MV-4-11 (cell line): ENCODE measurements at regions not wholly inside any gene's neighbourhood (a gene's known extent, or its start where the extent isn't known, plus 50 kb on each side); places are given as distances from the start of the nearest gene placed in this dataset.
A peak's percentile ranks its signal among the peaks of the same experiment; 100 is the strongest.

Source experiments
- DNase-seq: peaks from one replicate; lab custom pipeline; 2025; lab: John Stamatoyannopoulos, UW

DNA sequence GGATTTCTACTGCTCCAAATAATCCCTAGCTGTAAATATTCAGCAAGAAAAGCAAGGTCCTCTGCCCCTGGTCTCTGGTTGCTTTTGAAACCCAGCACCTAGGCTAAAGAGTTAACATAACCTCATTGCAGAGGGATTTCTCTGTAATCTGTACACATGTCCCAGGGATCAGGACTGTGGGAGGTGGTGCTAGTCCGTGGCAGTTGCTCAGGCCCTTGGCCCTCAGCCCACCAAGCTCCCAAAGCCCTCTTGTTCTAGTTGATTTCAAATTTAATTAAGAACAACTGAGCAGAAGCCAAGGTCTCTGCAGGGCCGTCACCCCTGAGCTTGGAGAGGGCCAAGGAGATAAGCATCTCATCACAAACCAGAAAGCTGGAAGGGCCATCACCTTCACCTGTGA lies 181.1 kb downstream of the SOX9 start:
- DNase-seq: no peak

DNA sequence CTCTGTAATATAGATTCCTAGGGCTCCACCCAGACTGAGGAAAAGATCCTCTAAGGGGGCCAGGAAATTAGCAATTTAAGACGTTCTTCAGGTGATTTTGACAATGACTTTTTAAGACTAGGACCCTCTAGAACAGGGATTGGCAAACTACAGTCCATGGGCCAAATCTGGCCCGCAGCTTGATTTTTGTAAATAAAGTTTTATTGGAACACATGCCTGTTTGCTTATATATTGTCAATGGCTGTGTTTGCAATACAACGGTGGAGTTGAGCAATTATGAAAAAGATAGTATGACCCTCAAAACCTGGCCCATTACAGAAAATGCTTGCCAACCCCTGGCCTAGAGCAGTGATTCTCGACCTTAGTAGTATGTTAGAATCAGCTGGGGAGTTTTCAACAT lies 181.9 kb downstream of the SOX9 start:
- DNase-seq: no peak

DNA sequence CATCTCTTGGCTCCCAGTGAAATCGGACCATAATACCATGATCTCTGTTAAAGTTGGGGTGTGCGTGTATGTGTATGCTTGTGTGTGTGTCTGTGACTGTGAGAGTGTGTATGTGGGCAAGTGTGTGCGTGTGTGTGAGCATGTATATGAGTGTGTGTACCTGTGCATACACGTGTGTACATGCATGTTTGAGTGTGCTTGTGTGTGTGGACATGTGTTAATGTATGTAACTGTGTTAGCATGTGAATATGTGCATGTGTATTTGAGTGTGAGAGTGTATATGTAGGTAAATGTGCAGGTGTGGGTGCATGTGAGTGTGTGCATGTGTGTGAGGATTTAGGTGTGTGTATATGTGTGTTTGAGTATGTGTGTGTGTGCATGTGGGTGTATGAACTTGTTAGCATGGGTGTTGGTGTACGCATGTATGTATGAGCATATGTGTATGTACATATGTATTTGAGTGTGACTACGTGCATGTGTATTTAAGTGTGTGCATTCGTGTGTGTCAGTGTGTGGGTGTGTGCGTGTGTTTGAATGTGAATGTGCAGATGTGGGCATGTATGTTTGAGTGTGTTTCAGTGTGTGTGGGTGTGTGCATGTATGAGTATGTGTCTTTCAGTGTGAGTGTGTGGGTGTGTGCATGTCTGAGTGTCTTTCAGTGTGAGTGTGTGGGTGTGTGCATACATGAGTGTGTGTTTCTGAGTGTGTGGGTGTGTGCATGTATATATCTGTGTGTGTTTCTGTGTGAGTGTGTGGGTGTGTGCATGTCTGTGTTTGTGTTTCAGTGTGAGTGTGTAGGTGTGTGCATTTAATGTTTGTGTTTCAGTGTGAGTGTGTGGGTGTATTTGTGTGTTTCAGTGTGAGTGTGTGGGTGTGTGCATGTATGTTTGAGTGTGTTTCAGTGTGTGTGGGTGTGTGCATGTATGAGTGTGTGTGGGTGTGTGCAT lies 183.2 kb downstream of the SOX9 start:
- DNase-seq: no peak

DNA sequence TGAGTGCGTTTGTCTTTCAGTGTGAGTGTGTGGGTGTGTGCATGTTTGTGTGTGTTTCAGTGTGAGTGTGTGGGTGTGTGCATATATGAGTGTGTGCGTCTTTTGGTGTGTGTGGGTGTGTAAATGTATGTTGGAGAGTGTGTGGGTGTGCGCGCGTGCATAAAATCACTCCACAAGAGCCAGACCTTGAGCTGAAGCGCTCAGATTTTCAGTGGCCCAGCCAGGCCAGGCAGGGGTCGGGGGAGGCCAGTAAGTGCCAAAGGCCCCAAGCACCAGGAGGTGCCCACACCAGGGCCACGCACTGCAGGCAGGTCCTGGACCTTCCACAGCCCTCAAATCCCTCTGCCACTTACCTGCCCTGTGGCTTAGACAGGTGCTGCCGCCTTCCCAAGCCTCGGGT lies 184.0 kb downstream of the SOX9 start:
- no peak for DNase-seq

DNA sequence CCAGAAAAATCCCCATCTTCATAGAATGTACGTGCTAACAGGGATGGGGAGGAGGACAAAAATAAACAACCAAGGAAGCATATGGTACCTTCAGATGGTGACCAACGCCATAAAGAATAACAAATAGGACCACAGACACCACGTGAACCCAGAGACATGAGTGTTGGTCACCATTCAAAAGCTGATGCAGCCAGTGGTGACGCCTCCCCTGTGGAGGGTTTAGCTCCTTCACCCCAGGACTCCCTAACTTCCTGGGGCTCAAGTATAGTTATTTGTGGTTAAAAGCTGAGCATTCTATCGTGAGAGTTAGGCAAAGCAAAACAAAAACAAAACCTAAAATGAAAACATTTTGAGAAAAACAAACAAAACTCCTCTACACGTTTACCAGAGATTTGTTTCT lies 184.7 kb downstream of the SOX9 start:
- no peak for DNase-seq

DNA sequence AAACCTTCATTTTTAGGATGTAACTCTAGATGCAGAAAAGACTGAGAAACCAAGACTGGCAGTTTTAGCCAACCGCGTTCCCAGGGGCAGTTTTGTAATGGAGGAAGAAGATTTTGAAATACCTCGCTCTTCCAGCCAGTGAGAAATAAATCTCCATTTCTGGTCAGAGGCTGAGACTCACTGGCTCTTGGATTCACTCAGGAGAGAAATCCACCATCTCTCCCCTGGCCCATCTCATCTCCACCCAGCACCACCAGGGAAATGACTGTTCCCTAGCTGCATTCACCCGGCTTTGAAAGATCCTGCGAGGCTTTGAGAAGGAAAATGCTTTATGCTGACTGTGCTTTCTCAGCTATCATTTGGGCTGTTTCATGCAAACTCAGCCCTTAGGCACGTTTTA lies 185.2 kb downstream of the SOX9 start:
- peak; percentile 66 for DNase-seq

DNA sequence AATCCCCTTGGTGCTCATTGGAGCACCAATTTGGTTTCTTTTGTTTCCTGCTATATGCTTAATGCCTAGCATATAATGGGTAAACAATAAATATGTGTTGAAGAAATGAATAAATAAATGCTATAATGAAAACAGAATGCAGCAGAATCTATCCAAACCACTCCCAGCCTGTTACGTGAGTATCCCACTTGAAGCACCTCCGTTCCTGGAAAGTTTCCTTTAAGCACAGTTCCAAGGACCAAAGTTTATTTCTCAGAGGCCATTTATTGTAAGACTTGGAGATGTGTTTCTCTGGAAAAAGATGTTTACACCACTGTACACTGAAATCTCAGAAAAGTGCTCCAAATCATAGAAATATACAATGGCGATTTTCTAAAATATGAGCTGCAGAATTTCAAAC lies 187.0 kb downstream of the SOX9 start:
- DNase-seq: no peak

DNA sequence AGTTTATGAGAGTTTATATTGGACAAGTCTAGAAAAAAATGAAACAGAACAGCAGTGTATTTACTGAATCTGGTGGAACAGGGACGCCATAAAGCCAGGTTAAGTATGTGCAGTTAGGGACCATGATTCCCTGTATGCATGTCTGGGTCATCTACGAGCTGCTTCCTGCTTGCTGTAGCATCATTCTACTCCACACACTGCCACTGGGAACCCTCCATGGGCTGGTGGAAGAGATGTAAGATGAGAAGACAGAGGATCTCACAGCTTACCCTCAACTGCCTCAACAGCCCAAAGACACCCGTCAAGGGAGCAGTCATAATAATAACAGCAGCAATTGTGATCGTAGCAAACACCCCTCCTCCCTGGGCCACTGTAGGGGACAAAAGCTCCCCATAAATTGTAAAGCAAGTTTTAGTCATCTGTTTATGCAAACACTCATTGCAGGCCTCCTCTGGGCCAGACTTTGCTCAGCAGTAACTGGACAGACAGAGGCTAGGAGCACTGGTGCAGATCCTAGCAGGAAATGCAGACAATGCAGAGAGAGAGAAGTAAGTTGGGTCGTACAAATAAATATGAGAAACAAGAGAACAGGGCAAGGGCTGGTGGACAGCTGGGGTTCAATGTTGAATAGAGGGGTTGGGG lies 188.0 kb downstream of the SOX9 start:
- no peak for DNase-seq

DNA sequence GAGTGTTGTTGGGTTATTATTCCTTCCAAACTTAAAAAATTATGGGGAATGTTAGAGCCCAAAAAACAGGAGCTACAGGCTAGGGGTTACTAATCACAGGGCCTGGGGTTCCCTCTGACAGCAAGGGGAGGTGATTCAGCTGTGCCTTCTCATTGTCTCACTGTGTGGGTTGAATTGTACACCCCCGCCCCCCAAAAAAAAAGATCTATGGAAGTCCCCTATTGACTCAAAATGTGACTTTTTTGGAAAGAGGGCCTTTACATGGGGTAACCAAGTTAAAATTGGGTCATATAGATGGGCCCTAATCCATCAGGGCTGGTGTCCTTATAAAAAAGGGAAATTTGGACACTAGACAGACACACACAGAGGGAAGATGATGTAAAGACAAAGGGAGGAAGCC lies 190.2 kb downstream of the SOX9 start:
- DNase-seq: no peak

DNA sequence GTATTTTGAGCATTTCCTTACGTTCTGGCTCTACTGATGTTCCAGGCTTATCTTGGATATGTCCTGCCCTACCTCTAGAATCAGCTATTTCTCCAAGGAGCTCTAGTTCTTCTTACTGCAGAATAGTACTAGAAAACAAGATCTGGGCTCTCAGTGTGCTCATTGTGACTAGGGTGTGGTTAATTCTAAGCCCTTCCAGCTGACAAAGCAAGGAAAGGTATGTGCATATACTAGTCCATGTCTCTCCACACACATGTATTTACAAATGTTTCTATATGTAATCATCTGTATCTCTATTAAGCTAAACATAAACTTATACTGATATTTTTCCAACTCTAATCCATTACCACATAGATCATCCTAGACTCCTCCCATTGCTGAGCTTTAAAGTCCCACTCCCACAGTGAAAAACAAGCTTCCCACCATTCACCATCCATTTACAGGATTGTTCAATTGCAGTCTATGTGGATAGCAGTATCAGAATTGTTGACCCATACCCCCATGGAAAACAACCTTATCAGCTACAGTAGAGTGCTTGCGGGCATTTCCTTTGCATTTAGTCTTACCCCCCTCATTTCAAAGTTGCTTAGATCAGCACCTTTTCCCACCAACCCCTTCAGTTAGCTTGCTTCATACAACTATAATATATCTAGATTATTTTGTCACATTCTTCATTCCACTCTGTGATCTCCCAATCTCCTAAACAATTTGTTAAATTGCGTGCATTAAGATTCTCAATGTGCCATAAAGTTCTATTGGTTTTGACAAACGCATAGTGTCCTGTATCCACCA lies 194.5 kb downstream of the SOX9 start:
- DNase-seq: no peak

DNA sequence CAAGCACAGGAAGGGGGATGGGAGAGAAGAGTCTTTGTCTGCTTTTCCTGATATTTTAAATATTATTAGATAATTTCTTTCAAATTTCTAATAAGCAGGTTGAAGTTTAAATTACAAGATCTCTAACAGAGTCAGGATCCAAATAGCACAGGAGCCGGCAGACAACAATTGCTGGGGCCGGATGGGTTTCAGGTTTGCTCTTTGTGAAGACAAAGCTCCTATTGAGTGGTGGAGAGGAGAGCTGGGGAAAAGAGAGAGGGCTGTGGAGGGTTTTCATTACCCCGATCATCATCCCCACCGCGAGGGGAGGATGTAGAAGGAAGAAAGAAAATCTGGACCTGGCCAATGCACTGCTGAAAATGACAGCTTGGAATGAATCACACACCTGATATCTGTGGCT lies 197.3 kb downstream of the SOX9 start:
- DNase-seq: no peak

DNA sequence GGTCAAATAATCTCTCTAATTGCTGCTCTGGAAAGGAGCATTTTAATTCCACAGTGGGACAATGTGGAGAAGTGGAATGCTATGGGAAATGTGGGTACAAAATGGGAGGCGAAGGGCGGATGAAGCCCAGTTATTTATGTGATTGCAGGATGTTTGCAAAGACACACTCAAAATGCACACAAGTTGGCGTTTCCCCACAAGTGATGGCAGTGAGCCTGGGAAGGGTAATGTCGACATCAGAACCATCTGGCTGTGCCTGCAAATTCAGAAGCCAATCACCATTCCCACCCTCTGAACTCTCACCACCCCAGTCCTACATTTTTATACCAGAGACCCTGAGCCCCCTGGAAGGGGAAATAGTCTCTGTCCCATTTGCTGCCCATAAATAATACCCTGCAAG lies 201.1 kb downstream of the SOX9 start:
- DNase-seq: no peak

DNA sequence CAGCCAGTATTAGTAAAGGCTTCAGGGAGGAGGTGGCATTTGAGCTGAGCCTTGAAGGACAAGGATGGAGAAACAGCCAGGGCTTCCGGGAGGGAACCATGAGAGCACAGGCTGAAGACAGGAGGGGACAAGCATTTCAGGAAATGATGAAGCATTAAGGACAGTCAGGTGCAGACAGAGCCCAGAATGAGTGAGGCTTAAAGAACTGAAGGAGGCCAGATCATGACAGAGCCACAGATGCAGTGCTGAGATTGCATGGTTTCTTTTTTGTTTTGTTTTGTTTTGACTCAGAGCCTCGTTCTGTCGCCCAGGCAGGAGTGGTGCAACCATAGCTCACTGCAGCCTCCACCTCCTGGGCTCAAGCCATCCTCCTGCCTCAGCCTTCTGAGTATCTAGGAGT lies 211.5 kb downstream of the SOX9 start:
- DNase-seq: no peak

DNA sequence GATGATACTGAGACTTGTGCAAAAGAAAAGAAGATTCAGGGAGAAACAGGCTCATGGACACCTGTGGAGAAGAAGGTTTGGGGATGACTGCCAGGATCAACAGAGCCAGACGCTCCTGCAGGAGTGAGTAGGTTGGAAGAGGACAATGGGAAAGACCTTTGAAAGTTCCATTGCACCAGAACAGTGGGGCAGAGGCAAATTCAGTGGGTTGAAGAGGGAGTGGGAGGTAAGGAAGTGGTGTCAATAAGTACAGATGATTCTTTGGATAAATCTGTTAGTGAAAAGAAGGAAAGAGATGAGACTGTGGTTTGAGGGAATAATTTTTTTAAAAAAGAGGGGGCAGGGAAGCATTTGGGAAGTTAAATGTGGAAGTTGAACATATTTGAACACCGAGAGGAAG lies 212.8 kb downstream of the SOX9 start:
- DNase-seq: no peak

DNA sequence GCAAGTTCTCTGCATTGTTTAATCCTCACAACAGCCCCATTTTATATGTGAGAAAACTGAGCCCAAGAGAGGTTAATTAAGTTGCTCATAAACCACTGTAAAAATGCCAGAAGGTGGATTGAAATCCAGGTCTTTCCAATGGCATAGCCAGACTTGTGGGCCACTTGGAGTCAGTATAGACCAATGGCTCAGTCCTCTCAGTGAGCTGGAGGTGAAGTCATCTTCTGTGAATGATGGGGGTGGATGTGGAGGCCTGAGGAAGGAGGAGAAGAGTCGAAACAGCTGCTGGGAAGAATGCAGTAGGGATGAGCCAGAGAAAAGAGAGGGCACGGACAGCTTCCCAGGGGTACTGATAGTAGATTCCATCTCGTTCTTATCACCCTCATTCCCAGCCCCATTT lies 213.4 kb downstream of the SOX9 start:
- DNase-seq: no peak

DNA sequence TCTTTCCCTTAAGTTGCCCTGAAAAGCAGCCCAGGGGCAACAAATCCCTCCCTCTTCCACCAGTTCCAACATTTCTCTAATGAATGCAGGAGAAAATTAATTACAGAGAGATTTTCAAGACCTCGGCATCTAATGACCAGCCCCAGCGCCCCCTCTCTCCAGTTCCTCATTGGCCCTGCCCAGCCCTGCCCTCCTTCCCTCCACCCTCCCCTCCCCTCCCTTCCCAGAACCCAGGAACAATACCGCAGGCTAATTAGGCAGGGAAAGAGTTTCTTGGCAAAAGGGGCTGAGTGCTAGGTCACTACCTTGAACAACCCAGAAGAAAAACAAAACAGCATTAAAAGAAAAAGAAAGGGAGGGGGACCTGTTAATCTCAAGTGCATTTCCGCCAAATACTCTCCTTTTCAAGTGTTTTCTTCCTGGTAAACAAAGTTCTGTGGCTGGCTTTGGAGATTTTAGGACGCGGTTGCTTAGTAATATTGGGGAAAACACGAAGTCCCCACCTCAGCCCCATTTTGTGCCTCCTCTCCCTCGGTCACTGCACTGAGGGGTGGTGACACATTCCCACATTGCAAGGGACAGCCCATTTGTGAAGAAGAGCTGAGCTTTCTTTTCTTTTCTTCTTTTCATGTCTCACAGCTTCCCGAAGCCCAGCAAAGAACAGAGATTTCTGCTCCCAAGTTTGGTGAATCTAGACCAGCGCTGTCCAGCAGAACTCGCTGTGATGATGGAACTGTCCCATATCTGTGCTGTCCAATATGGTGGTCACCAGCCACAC lies 215.4 kb downstream of the SOX9 start:
- DNase-seq: no peak

DNA sequence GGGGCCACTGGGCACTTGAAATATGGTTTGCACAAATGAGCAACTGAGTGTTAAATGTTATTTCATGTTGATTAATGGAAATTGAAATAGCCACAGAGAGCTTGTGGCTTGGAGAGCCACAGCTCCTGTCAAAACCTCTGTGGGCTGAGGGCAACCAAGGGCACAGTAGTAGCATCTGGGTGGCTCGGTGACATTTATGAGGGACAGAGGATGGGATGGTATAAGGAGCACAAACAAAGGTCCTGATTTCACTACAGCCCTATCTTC lies 215.9 kb downstream of the SOX9 start:
- DNase-seq: no peak

DNA sequence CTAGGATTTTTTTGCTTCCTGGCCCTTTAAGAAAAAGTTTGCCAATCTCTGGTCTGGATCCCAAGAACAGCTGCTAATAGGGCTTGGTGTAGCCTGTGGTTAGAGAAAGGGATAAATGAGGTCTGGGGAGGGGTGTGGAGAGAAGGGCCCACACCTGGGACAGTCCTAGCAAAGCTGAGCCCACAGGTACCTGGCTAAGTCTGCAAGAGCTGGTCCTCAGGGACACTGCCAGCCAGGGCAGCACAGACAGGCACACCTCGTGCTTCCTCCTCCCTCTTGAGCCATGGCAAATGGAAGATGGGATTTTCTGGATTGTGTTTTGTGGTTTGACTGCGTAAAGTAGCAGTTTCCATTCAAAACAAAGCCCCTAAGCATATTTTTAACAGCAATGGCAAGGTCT lies 217.5 kb downstream of the SOX9 start:
- no peak for DNase-seq

DNA sequence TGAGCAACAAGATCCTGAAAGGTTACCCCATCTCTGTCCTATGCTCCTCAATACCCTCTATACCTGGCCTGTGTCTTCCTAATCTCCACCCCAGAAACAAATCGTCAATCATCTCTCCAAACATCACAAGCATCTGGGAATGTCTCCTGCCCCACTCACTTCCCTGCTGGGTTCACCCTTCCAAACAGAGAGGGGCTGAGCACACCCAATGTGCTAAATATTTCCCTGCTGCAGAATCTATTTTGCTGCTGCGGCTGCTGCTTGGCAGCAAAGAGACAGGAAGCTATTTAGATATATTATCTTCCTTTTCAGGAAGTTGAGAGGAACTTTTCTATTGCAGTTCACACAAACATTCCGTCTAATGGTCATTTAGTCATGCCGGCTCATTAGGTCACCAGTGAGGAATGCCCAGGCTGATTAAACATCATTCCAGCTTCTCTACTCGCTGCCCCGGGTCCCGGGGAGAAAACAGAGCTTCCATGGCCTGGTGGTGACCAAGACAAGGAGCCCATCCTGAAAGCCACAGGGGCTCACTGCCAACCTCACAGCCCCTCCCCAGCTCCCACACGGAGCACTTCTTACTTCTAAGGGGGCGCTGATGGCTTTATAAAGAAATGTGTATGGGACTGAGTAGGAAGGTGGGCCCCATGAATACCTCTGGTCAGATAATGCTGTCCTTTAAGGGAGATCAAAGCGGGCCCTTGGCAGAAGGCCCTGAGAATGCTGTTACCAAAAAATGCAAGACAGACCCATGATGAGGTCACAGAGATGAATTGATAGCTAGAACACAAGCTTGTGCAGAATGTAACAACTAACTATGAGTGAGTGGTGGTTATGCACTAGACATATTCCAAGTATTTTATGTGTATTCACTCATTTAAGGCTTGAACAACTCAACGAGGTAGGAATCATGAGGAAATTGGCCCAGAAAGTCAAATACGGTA lies 218.3 kb downstream of the SOX9 start:
- DNase-seq: no peak

DNA sequence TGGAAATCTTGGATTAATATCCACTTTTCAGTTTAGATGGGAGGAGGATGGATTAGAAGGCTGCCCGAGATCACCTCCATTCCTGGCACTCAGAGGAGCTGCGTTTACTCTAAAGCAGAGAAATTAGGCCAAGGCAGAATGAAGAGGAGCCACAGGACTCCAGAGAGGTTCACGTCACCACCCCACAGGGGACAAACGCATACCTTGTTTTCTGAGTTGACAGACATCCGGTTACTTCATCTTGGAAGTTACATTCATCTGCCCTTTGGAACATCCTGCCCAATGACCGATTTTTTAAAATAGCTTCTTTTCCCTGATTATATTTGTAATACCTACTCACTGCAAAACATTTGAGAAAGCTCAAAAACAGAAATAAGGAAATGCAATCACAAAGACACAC lies 220.0 kb downstream of the SOX9 start:
- no peak for DNase-seq

DNA sequence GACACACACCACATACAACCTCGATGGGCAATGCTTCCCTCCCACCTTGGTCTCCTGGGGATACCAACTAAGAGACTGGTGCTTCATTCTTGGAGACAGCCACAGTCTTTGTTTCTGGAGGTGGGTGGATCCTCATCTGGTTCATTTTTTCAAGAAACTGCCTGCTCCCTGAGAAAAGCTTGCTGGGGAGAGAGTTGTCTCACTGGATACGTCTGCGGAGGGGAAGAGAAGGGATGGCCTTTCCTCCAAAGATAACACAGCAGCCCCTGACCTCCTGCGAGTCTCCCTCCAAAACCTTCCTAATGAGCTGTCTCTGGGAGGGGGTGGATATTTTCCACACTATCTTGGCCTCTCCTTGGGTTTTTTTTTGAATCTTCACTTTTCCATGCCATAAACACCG lies 221.2 kb downstream of the SOX9 start:
- DNase-seq: no peak
